GM10266 (cell line): ENCODE measurements at regions not wholly inside any gene's neighbourhood (a gene's known extent, or its start where the extent isn't known, plus 50 kb on each side); places are given as distances from the start of the nearest gene placed in this dataset.

Source experiments
- DNase-seq: peaks from one replicate; pipeline ENCODE4 v3.0.0; 2012; ENCODE audit errors: extremely low spot score
- TF ChIP-seq, protein P1 (sequence below): IDR thresholded peaks from 2 replicates; pipeline ENCODE4 v1.5.1; 2012; ENCODE audit warnings: mild to moderate bottlenecking, low read depth; ENCODE audit not compliant: control insufficient read depth, insufficient read depth; ENCODE audit errors: missing control alignments

DNA sequence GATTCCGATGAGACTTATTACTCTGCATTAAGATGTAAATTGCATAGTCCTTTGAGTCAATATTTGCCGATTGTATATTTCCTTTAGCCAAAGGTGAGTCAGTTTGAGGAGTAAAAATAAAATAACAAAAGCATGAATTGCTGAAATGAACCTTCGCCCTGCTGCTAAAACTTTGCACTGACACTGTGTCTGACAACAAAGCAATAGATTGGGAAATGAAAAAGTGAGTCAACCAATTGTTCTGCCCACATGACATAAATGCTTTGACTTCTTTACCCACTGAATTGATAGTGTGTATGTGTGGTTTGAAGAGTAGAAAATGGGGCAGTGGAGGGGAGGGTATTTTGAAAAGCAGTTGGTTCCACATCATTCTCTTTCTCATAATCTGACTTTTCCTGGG is 88.4 kb upstream of the AFF2 start:
- TF ChIP-seq, protein P1, sequence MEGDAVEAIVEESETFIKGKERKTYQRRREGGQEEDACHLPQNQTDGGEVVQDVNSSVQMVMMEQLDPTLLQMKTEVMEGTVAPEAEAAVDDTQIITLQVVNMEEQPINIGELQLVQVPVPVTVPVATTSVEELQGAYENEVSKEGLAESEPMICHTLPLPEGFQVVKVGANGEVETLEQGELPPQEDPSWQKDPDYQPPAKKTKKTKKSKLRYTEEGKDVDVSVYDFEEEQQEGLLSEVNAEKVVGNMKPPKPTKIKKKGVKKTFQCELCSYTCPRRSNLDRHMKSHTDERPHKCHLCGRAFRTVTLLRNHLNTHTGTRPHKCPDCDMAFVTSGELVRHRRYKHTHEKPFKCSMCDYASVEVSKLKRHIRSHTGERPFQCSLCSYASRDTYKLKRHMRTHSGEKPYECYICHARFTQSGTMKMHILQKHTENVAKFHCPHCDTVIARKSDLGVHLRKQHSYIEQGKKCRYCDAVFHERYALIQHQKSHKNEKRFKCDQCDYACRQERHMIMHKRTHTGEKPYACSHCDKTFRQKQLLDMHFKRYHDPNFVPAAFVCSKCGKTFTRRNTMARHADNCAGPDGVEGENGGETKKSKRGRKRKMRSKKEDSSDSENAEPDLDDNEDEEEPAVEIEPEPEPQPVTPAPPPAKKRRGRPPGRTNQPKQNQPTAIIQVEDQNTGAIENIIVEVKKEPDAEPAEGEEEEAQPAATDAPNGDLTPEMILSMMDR: no peak
- no peak for DNase-seq

DNA sequence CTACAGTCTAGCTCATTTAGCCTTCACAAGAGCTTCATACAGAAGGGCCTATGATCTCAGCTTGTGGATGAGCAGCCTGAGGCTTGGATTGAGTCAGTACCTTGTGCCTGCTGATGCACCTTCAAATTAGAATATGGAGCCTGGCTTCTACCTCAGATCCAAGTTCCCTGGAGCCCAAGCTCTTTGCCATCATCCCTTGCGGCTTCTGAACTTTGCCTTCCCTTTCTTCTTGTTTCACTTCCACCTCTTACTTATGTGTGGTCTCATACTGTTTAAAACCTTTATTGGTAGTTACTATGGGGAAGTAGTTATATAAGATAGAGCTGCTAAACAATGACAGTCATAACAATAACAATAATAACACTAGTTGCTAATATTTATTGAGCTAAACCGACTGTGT is 84.3 kb upstream of the AFF2 start:
- no peak for DNase-seq

DNA sequence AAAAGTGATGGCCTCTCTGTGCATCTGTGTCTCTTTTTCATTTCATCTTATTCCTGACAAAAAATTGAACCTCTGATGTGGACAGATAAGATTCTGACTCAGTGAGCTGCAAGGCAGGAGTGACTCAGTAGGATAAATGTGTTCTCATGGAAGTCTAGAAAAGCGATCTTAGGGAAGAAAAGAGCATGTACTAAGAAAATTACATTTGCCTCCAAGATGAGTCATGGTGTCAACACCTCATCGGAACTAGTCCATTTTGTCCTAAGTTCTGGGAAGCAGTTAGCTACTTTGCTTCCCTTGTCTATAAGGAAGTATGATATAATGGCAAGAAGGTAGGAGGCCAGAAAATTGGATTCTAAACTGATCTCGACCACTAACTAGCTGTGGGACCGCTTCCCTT is 83.5 kb upstream of the AFF2 start:
- TF ChIP-seq, protein P1: no peak
- DNase-seq: no peak

More for the DNA sequence above, 84.3 kb upstream of the AFF2 start:
- TF ChIP-seq, protein P1: no peak

DNA sequence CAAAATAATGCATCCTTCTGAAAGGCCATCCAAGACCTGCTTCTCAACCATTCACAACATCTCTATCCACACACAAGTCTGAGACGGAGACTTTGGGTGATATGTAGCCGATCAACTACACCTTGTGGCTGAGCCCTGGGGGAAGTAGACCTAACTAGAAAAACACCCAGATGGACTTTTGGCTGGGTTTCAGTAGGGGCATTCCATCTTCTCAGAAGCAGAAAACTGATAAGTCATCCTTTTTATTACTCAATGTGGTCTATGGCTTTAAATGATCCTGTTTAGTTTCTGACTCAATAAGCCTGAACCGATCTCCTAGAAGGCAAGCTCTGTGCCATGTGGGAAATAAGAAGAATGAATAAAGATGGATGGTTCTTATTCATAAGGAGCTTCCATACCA is 82.5 kb upstream of the AFF2 start:
- TF ChIP-seq, protein P1: no peak
- DNase-seq: no peak

DNA sequence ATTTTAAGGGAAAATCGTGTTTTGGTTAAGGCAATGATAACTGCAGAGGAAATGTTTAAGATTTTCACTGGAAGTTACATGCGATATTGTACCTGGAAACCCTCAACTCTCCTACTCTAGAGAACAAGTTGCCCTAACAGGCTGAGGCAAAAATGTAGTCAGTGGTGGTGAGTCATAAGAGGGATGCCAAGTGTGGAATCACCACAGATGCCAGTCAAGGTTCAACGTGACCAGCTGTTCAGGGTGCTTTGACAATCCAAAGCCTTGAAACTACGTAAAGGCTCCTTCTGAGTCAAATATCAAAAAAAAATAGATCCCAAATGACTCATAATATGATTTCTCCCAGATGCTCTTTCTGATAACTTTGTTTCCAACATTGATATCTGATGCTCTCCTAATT is 77.9 kb upstream of the AFF2 start:
- no peak for DNase-seq
- TF ChIP-seq, protein P1: no peak

DNA sequence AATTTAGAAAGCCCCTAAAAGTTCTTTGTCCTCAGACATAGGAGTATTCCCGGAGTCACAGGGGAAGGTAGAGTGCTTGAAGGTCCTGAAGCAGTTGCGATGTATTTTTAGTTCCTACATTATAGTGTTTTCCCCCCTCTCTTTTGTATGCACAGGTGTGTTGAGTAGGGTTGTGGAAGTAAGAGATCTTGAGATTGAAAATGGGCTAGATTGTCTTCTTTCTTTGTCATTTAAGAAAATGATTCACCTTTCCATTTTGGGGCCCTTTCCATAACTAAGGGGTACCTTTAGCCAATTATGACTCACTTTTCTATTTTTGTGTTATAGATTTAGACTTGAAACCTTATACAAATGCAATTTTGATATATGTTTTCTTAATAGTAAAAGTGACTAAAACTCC is 75.8 kb upstream of the AFF2 start:
- no peak for DNase-seq
- TF ChIP-seq, protein P1: no peak

DNA sequence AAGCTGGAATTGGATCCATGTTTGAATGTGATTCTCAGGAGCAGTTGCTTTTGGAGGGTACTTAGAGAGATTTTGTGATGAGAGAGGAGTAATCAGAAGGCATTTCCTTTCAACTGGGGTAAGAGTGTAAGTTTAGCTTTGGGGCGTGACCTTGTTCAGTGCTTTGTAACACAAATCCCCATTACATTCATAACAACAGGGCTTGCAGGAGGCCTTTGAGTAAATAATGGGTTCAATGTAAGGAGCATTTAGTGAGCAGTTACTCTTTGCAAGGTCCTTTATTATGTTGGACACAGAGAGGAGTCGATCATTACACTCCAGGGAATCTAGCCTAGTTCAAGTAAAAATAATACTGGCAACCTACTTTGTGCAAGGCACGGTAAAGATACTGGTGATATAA is 74.0 kb upstream of the AFF2 start:
- TF ChIP-seq, protein P1: no peak
- DNase-seq: no peak
